ENCODE measurements at regions not wholly inside any gene's neighbourhood (a gene's known extent, or its start where the extent isn't known, plus 50 kb on each side); places are given as distances from the start of the nearest gene placed in this dataset.

- TF ChIP-seq REST (IDR thresholded peaks at IDR 0.05; ENCODE audit: low read depth, low read length) = no peak
- TF ChIP-seq ATF3 (IDR thresholded peaks at IDR 0.05; ENCODE audit: borderline replicate concordance, extremely low read depth, low read depth, low read length) = no peak
- no peak for TF ChIP-seq JUND (IDR thresholded peaks at IDR 0.05; ENCODE audit: low read depth, low read length)
- no peak for TF ChIP-seq BCL3 (IDR thresholded peaks at IDR 0.05; ENCODE audit: borderline replicate concordance, insufficient read depth, low read depth, low read length, poor library complexity, severe bottlenecking)
- no peak for TF ChIP-seq SMC3 (IDR thresholded peaks at IDR 0.05; ENCODE audit: borderline replicate concordance, low read length)
- TF ChIP-seq ZBTB40 (IDR thresholded peaks at IDR 0.05; ENCODE audit: borderline replicate concordance) = no peak
- TF ChIP-seq FOXK2 (IDR thresholded peaks at IDR 0.05) = no peak
- TF ChIP-seq IRF3 (IDR thresholded peaks at IDR 0.05) = no peak
- TF ChIP-seq NBN (IDR thresholded peaks at IDR 0.05) = no peak
These were observed 307.1 kb upstream of the RRP15 start (continued) for GRCh38 chr1:217977943-217978342.
